ENCODE measurements at regions not wholly inside any gene's neighbourhood (a gene's known extent, or its start where the extent isn't known, plus 50 kb on each side); places are given as distances from the start of the nearest gene placed in this dataset.
A peak's percentile ranks its signal among the peaks of the same experiment; 100 is the strongest.

DNA sequence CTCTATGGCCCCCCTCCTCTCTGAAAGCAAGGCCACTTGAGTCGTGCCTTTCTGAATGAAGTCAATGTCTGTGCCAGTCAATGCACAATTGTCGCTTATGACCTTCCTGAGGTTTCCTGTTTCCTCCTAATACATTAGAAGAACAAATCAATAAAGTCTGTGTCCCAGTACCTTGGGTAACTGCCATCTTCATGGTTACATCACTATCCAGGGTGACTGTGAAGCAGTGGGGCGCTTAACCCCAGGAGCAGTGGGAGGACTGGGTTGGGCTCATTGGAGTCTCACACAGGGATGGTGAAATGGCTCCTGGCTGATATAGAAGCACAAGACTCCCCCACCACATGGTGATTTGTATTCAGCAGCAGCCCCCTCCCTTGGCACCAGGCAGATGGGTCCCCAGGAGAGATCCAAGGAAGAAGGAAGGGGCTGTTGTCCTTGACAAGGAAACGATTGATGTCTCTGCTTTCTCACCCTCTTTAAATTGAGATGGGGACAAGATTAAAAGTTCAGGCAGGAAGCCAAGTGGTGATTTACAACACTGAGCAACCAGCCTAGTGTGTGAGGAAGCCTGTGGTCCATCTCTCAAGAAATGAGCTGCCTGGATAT, 261.9 kb upstream of the ZNF462 start:
- H3K36me3 Mint-ChIP-seq: peaks cover 1% of the 10 kb centered on the region
- H4K20me1 ChIP-seq (ENCODE audit: low read depth): no peaks in the 10 kb centered on the region
- H3K27me3 ChIP-seq: no peaks in the 10 kb centered on the region
- no peak overlapping the region for H3K4me3 Mint-ChIP-seq
- no peak overlapping the region for H2AFZ ChIP-seq (replicated peaks)
- no peaks in the 10 kb centered on the region for H3K4me1 ChIP-seq
- H3K4me2 ChIP-seq: no peak overlapping the region
- no peak overlapping the region for H3K27ac ChIP-seq
- no peak for TF ChIP-seq EZH2 (IDR thresholded peaks at IDR 0.05)
- TF ChIP-seq, protein P1, sequence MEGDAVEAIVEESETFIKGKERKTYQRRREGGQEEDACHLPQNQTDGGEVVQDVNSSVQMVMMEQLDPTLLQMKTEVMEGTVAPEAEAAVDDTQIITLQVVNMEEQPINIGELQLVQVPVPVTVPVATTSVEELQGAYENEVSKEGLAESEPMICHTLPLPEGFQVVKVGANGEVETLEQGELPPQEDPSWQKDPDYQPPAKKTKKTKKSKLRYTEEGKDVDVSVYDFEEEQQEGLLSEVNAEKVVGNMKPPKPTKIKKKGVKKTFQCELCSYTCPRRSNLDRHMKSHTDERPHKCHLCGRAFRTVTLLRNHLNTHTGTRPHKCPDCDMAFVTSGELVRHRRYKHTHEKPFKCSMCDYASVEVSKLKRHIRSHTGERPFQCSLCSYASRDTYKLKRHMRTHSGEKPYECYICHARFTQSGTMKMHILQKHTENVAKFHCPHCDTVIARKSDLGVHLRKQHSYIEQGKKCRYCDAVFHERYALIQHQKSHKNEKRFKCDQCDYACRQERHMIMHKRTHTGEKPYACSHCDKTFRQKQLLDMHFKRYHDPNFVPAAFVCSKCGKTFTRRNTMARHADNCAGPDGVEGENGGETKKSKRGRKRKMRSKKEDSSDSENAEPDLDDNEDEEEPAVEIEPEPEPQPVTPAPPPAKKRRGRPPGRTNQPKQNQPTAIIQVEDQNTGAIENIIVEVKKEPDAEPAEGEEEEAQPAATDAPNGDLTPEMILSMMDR (IDR thresholded peaks at IDR 0.05): no peak
- no peak for TF ChIP-seq EZH2phosphoT487 (IDR thresholded peaks at IDR 0.05)
- no peak for DNase-seq (ENCODE audit: low spot score)
- no peak overlapping the region for H3K27ac Mint-ChIP-seq
- H3K36me3 ChIP-seq: no peaks in the 10 kb centered on the region
- H3F3A ChIP-seq (ENCODE audit: low read depth): no peaks in the 10 kb centered on the region
- H3K79me2 ChIP-seq (ENCODE audit: low read depth): no peaks in the 10 kb centered on the region
- H3K4me3 ChIP-seq: no peak overlapping the region
- H3K4me1 Mint-ChIP-seq: no peaks in the 10 kb centered on the region
- H3K9me3 ChIP-seq (ENCODE audit: low read depth): no peaks in the 10 kb centered on the region
- peaks cover 10% of the 10 kb centered on the region for H3K9me3 Mint-ChIP-seq
- no peak overlapping the region for H3K9ac ChIP-seq
- no peaks in the 10 kb centered on the region for H3K27me3 Mint-ChIP-seq (ENCODE audit: insufficient read depth, low read depth)

DNA sequence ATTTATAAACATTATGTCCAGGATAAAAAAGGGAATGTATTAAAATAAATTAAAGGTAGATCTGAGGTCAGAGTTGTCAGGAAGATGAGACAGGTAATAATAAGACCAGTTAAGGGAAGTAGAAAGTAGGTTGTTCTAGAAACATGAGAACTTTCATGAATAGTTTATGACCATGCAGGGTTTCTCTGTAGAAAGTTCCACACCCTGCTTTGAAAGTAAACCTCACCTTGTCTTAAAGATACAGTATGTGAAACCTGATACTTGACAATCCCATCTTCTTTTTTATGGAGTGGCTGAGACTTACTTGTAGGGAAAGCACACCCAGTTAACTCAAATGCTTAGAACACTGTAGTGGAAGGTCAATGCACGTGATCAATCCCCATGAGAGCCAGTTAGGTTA, 260.6 kb upstream of the ZNF462 start:
- Histone ChIP-seq H3K27ac (no peak overlapping the region), H3K79me2 (ENCODE audit: low read depth) (no peaks in the 10 kb centered on the region), H3K36me3 (no peaks in the 10 kb centered on the region), H3K9ac (no peak overlapping the region), H4K20me1 (ENCODE audit: low read depth) (no peaks in the 10 kb centered on the region), H3F3A (ENCODE audit: low read depth) (no peaks in the 10 kb centered on the region), H3K4me2 (no peak overlapping the region), H3K4me3 (no peak overlapping the region), H3K4me1 (no peaks in the 10 kb centered on the region), H3K9me3 (ENCODE audit: low read depth) (no peaks in the 10 kb centered on the region), H2AFZ (replicated peaks) (no peak overlapping the region), H3K27me3 (no peaks in the 10 kb centered on the region)
- peaks cover 15% of the 10 kb centered on the region for H3K9me3 Mint-ChIP-seq
- H3K36me3 Mint-ChIP-seq: peaks cover 1% of the 10 kb centered on the region
- H3K27me3 Mint-ChIP-seq (ENCODE audit: insufficient read depth, low read depth): no peaks in the 10 kb centered on the region
- no peak for DNase-seq (ENCODE audit: low spot score)
- H3K27ac Mint-ChIP-seq: no peak overlapping the region
- H3K4me3 Mint-ChIP-seq: no peak overlapping the region
- no peak for TF ChIP-seq EZH2phosphoT487 (IDR thresholded peaks at IDR 0.05)
- TF ChIP-seq EZH2 (IDR thresholded peaks at IDR 0.05): no peak
- TF ChIP-seq, protein P1 (IDR thresholded peaks at IDR 0.05): no peak
- H3K4me1 Mint-ChIP-seq: no peaks in the 10 kb centered on the region

DNA sequence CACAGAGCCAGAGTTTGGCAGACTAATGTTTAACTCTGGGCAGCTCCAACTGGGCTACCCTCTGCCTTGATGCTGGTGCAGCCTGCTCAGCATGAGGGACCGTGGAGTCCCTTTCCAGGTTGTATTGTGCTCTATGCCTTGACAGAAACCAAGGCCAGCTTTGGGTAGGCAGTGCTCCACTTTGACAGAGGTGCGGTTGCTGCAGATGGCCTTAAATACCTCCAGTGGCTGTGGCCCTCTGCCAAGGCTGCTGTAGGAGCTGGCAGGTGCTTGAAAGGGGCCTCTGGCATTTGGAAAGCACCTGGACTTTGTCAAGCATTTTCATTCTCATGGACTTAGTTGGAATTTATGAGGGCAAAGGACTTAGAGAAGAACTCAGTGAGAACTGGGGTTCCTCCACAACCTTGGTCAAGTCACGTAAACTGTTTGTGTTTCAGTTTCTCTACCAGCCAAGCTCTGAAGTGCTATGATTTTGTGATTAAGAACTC, 249.7 kb upstream of the ZNF462 start:
- Histone ChIP-seq H3K9ac (no peak overlapping the region), H3K4me3 (no peak overlapping the region), H3K4me2 (no peak overlapping the region), H3K4me1 (peaks cover 33% of the 10 kb centered on the region), H3K79me2 (ENCODE audit: low read depth) (no peaks in the 10 kb centered on the region), H3F3A (ENCODE audit: low read depth) (peaks cover 21% of the 10 kb centered on the region), H4K20me1 (ENCODE audit: low read depth) (no peaks in the 10 kb centered on the region), H2AFZ (replicated peaks) (peak overlapping the region; percentile 53), H3K9me3 (ENCODE audit: low read depth) (no peaks in the 10 kb centered on the region), H3K36me3 (no peaks in the 10 kb centered on the region), H3K27ac (no peak overlapping the region), H3K27me3 (no peaks in the 10 kb centered on the region)
- H3K9me3 Mint-ChIP-seq: no peaks in the 10 kb centered on the region
- TF ChIP-seq, protein P1 (IDR thresholded peaks at IDR 0.05): no peak
- no peak for TF ChIP-seq EZH2phosphoT487 (IDR thresholded peaks at IDR 0.05)
- no peak for TF ChIP-seq EZH2 (IDR thresholded peaks at IDR 0.05)
- no peak overlapping the region for H3K27ac Mint-ChIP-seq
- peaks cover 30% of the 10 kb centered on the region for H3K4me1 Mint-ChIP-seq
- no peak for DNase-seq (ENCODE audit: low spot score)
- no peaks in the 10 kb centered on the region for H3K36me3 Mint-ChIP-seq
- H3K27me3 Mint-ChIP-seq (ENCODE audit: insufficient read depth, low read depth): no peaks in the 10 kb centered on the region
- no peak overlapping the region for H3K4me3 Mint-ChIP-seq

Measured in neural progenitor cell (in vitro differentiated cells).